Activated CD4-positive, alpha-beta T cell treated with anti-CD3 and anti-CD28 coated beads for 48 hours (primary cell): ENCODE measurements at regions not wholly inside any gene's neighbourhood (a gene's known extent, or its start where the extent isn't known, plus 50 kb on each side); places are given as distances from the start of the nearest gene placed in this dataset.

Experiments
- DNase-seq: peaks from one replicate; pipeline ENCODE4 v3.0.0-alpha.2; 2020

DNA sequence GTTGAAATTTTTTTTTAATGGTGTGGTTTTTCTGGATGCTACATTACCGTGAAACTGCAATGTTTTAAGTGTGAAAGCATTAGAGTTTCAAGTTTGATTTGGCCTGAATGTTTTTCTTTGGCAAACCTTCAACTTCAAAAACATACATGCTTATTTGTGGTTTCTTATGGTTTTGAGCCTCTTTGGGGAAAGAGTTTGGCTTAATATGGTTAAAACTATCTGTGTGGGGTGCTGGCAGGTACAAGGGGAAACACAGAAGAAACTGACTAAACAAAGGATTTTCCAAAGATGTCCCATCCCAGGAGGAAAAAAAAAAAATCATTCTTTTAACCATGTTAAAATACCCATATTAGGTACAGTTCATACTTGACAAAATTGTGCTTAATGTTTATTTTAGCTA, 121.1 kb downstream of the HGF start:
- no peak for DNase-seq

DNA sequence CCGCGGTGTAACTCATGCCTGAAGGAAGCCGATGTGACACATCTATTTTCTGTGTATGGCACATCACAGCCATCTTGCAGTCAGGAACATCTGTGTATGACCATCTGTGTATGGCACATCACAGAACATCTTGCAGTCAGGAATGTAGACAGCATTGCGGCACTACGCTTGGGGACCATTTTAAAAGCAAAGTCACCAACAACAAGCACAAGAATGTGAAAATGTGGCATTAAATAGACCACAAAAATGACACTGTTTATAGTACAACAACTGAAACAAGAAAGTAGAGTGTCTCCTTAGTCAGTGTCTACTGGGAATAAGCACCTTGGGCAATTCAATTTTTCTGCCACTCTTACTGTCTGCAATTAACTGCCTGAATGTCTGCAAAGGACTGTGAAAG, 124.4 kb downstream of the HGF start:
- DNase-seq, result no peak

GRCh38 chr7:81641873-81642272, 128.0 kb downstream of the HGF start:
- DNase-seq, result no peak

DNA sequence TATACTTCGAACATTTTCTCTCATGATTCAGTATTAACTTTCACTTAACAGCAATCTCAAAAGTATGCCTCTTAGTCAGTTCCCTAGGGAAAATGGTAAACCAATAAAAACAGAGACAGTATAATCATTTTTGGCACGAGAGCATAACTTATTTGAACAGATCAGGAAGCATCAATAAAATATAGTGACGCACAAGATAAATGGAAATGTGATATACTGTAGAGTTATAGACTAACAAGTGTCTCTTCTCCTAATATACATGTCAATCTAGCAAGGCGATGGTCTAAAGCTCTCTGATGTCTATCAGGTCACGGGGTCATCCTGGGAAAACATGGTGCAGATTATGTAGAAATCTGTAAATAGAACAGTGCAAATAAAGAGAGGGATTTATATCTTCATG, 131.6 kb downstream of the HGF start:
- DNase-seq, result no peak

DNA sequence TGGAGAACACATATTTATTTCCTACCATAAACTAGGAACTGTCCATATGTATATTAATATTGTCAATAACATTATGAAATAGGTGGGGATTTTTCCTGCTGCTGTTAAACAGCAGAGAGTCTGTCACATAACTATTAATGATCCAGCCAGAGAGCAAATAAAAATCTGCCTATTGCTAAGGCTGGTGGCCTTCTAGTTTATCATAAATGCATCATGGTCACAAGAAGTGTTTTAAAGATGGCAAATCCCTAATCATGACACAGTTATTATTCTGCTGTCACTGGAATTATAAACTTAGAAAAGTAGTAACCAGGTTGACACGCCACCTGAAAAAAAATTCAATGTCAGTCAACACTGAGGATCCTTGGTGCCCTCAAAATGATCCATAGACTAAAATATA, 132.3 kb downstream of the HGF start:
- DNase-seq, result no peak

DNA sequence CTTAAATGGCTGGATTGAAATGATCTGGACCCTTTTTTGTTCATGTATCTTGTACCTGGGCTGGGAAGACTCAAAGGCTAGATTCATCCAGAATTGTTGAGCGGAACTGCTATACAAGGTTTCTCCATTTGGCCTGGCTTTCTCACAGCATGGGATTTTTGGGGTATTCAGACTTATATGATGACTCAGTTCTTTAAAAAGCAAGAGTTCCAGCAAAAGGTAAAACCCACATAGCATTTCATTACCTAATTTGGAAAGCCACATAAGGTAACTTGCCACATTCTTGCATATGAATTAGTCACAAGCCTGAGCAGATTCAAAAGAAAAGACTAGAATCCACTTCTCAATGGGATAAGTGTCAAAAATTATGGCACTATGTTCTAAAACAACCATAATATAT, 137.4 kb downstream of the HGF start:
- no peak for DNase-seq

DNA sequence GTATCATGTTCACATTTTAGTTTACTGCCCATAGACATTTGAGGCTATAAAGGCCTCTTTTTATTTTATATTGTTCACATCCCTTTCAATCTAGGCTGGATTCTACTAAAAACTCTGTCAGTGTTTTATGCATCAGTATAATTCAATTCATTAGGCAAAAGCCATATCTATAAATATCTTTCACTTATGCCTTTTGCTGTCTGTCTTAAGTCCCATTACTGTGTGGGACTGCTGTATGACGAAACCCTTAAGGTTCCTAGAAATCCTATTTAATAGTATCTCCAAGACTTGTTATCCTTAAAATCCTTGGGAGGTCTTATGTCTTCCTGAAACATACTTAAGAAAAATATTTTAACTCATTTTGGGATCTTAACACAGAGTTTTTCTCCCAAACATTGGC, 139.2 kb downstream of the HGF start:
- no peak for DNase-seq

DNA sequence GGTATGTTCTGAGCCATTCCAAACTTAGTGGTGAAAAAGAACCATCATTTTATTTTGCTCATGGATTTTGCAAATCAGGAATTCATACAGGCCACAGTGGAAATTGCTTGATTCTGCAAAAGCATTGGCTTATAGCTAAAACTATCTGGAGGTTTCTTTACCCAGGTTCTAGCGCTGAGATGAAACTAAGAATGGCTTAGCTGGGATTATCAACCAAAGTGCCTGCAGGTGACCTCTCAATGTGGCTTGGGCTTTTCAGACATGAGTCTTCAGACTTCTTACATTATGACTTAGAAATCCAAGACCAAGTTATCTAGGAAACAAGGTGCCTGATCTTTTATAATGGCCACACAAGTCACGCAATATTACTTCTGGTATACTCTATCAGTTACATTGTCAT, 140.1 kb downstream of the HGF start:
- no peak for DNase-seq

DNA sequence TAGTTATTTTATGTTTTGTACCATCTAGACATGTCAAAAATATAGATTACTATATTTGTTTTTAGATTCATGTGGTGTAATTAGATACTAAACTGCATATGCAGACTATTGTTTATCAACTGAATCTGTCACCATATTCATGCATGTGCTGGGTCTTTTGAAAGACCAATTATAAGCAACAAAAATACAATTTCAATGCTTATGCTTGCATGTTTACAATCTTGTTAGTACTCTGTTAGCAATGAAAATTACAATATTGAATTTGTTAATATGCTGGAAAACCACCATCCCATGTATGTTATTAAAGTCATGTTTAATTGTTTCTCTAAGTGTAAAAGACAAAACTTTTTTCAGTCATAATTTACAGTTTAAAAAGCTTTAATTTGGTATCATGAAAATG, 140.9 kb downstream of the HGF start:
- DNase-seq, result no peak

- DNase-seq, result no peak
Measured at GRCh38 chr7:81627536-81628287, 142.1 kb downstream of the HGF start.

DNA sequence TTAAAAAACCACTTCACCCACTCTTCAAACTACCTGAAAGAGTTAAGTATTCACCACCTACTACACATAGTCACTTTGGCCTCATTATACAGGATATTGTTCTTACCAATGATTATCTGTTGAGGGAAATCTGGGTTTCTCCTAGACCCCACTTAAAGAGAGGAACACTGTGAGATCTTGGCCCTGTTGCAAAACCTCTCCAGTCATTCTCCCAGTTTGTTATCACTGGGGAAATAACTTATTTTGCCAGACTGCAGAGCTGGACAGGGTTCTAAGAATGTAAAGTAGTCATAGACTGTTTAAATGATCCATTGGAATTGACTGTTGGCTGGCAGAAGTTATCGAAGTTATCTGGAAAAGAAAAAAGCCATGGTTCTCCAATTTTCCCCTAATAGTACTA, 143.8 kb downstream of the HGF start:
- DNase-seq, result no peak

DNA sequence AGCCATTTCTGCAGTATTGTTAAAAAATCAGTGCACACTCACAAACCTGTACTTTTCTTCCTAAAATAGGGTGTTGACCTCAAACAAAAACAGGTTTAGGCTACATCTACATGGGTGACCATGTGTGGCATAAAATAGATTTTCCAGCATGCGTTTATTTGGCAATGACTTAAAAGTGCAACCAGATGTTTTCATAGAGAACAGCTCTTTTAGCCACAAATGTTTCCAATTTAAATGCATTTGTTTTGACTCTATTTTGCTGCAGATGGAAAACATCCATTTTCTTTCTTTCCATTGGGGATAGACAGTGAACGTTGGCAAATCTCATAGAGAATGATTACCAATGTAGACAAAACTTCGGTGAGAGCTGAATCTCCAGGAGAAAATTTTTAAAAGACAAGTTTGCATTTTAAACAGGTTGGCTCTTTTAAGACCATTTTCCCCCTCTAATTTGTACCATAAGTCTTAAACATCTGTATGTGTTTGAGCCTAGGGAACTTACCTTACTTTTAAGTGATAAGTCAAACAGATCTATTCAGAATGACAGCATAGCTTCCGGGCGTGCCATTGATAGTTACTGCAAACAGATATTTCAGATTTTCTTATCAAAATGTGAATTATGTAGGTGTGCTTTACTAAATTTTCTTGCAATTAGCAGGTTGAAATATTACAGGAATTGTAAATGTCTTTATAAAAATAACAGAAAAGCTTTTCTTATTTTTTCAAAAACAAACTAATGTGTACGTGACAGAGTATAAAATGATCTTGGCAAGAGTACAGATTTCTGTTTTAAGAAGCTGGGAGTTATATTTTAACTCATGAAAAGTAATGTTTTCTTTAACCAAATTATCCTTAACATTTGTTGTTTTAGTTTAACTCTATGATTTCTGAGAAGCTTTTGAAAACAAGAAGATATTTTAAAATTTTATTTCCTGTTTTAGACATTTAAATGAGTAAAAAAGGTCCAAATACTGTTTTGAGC, 144.9 kb downstream of the HGF start:
- DNase-seq, result no peak

- no peak for DNase-seq
Measured at GRCh38 chr7:81624021-81624592, 145.7 kb downstream of the HGF start.

DNA sequence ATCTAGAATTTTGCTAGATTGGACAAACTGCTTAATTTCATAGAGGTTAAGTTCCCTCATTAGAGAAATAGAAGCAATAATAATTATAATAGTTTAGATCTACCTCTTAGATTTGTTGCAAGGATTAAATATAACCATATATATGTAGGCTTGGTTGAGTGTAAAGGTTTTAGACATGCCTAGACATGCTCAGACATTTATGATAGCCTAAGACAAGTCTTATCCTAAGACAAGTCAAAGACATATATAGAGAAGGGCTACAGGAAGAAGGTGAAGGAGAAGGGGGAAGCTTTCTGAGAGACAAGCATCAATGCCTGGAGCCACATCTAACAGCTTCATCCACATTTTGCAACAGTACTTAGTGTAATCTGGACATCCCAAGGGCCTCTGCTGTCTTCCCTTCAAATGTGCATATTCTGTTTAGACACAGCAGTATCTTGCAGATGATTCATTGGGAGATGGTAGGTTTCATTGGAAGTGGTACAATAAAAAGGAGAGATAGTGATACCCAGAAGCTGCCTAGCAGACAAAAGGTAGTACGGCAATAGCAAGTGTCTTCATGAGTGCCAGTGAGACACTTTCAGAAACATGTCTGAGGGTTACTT, 146.5 kb downstream of the HGF start:
- DNase-seq, result no peak

GRCh38 chr7:81621893-81622292, 148.0 kb downstream of the HGF start:
- no peak for DNase-seq

DNA sequence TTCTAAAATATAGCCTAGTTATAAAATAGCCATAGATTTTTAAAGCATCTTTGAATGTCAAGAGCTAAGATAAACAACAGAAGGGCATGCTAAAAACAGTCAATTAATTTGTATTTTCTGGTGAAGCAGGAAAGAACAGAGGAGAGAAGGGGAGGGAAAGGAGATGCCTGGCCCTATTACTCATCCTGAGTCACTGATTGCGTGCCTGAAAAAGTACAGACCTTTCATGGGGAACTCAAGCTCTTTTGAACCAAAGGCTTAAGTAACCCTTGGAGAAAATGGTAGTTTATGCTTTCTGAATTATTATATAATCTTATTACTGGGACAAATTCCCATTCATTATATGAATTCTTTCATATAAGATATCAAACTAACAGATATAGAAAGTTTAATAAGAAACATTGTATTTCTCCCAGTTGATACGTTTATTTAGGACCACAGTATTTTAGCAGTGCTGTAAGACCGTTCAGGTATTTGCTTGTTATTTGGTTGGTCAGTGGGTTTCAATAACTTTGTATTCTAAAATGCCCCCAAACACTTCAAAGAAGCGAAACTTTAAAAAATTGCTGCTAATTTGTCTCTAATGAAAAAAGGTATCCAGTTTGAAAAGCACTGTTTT, 151.3 kb downstream of the HGF start:
- no peak for DNase-seq

DNA sequence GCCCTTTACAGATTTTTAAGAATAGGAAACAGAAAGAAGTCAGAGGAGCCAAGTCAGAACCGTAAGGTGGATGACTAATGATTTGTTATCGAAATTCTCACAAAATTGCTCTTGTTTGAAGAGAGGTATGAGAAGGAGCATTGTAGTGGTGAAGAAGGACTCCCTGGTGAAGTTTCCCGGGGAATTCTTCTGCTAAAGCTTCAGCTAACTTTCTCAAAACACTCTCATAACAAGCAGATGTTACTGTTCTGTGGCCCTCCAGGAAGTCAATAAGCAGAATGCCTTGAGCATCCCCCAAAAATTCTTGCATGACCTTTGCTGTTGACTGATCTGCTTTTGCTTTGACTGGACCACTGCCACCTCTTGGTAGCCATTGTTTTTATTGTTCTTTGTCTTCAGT, 152.9 kb downstream of the HGF start:
- DNase-seq, result no peak

DNA sequence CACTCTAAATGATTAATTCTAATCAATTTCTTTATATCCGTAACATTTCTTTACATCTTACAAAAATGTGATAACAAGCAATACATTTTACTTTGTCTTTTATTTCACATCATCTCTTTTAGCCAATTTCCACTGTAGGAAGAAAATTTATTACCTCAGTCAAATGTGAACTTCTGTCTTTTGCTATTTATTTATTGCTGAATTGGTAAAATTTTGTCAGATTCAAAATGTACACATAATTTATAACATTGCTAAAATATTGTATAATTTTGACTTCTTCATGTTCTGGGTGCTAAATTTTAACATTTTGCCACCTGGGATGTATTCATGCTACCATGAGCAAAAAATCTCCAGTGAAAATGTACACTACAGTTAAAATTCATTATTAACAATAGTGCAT, 158.0 kb downstream of the HGF start:
- no peak for DNase-seq

DNA sequence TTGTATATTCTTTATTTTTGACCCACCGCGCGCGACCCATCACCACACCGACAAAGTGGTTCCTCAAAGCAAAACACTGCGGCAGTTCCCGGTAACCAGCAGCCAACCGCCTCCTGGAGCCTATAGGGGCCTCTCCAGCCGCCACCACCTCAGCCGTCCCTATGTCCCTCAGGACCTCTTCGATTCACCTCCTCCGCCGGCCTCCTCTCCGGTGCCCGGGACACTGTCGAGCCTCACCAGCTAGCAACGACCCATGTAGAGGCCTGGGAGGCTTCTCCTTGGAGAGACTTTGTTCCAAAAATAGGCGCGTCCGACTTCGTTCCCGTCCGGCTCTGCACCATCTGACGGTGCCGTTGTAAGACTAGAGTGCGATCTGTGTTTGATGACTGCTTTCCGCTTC, 158.8 kb downstream of the HGF start:
- no peak for DNase-seq

GRCh38 chr7:81608748-81609382, 161.0 kb downstream of the HGF start:
- DNase-seq, result no peak

GRCh38 chr7:81607987-81608386, 161.9 kb downstream of the HGF start:
- no peak for DNase-seq

GRCh38 chr7:81606078-81606863, 163.6 kb downstream of the HGF start:
- DNase-seq, result no peak
